ENCODE measurements at regions not wholly inside any gene's neighbourhood (a gene's known extent, or its start where the extent isn't known, plus 50 kb on each side); places are given as distances from the start of the nearest gene placed in this dataset.
"Not testable (repeated sequence)": the region's sequence is repeated elsewhere in the genome, so short reads cannot be mapped to it uniquely, and the experiment has no call there.

GRCh38 chr7:96822824-96823223 is 113.2 kb upstream of the SEM1 start:
- no peaks in the 10 kb centered on the region for H3K4me1 ChIP-seq (ENCODE audit: low read depth)
- no peaks in the 10 kb centered on the region for H3K36me3 ChIP-seq
- H3K4me3 ChIP-seq = no peak overlapping the region
- no peaks in the 10 kb centered on the region for H3K27me3 ChIP-seq
- no peaks in the 10 kb centered on the region for H3K9me3 ChIP-seq (ENCODE audit: low read depth)
- no peak for DNase-seq (ENCODE audit: low read depth in 1 of 2, low spot score in 1 of 2)
- no peak for TF ChIP-seq CTCF (IDR thresholded peaks at IDR 0.05; ENCODE audit: low read depth, low read length)
- no peak overlapping the region for H3K27ac ChIP-seq

DNA sequence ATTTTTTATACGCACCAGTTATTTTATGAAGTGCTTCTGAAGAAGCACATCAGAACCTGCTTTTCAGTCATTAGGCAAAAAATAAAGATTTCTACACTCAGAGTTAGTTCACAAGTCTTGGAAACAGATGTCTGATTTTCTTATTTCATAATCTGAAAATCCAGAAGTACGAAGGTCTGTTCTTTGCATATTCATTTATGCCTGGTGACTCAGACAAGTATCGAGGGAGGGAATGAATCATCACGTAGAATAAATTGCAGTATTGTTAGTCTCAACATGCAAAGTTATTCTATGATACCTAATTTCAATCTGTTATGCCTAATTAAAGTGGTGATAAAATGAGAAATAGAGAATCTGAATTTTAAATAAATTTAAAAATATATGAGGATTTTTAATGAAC is 113.6 kb upstream of the SEM1 start:
- no peaks in the 10 kb centered on the region for H3K36me3 ChIP-seq
- no peaks in the 10 kb centered on the region for H3K9me3 ChIP-seq (ENCODE audit: low read depth)
- TF ChIP-seq CTCF (IDR thresholded peaks at IDR 0.05; ENCODE audit: low read depth, low read length) = no peak

GRCh38 chr7:96824686-96825085 is 115.0 kb upstream of the SEM1 start:
- H3K4me3 ChIP-seq = no peak overlapping the region
- no peaks in the 10 kb centered on the region for H3K4me1 ChIP-seq (ENCODE audit: low read depth)
- H3K27ac ChIP-seq = no peak overlapping the region
- H3K27me3 ChIP-seq = no peaks in the 10 kb centered on the region
- no peak for DNase-seq (ENCODE audit: low read depth in 1 of 2, low spot score in 1 of 2)
- no peaks in the 10 kb centered on the region for H3K36me3 ChIP-seq
- H3K9me3 ChIP-seq (ENCODE audit: low read depth) = no peaks in the 10 kb centered on the region
- TF ChIP-seq CTCF (IDR thresholded peaks at IDR 0.05; ENCODE audit: low read depth, low read length) = no peak

More for the DNA sequence above, 113.6 kb upstream of the SEM1 start:
- DNase-seq (ENCODE audit: low read depth in 1 of 2, low spot score in 1 of 2) = peak in 1 of 2 donors; percentile 2
- no peaks in the 10 kb centered on the region for H3K27me3 ChIP-seq
- no peaks in the 10 kb centered on the region for H3K4me1 ChIP-seq (ENCODE audit: low read depth)
- no peak overlapping the region for H3K27ac ChIP-seq
- H3K4me3 ChIP-seq = no peak overlapping the region

- no peak overlapping the region for H3K4me3 ChIP-seq
- H3K9me3 ChIP-seq (ENCODE audit: low read depth) = no peaks in the 10 kb centered on the region
- no peak for DNase-seq (ENCODE audit: low read depth in 1 of 2, low spot score in 1 of 2)
- no peaks in the 10 kb centered on the region for H3K36me3 ChIP-seq
- H3K27ac ChIP-seq = no peak overlapping the region
- H3K4me1 ChIP-seq (ENCODE audit: low read depth) = no peaks in the 10 kb centered on the region
- no peaks in the 10 kb centered on the region for H3K27me3 ChIP-seq
- TF ChIP-seq CTCF (IDR thresholded peaks at IDR 0.05; ENCODE audit: low read depth, low read length) = no peak
These were observed 115.6 kb upstream of the SEM1 start for GRCh38 chr7:96825285-96825684.

- no peaks in the 10 kb centered on the region for H3K9me3 ChIP-seq (ENCODE audit: low read depth)
- no peak for TF ChIP-seq CTCF (IDR thresholded peaks at IDR 0.05; ENCODE audit: low read depth, low read length)
- H3K36me3 ChIP-seq = no peaks in the 10 kb centered on the region
- H3K4me1 ChIP-seq (ENCODE audit: low read depth) = no peaks in the 10 kb centered on the region
- H3K27me3 ChIP-seq = no peaks in the 10 kb centered on the region
- H3K27ac ChIP-seq = no peak overlapping the region
- no peak for DNase-seq (ENCODE audit: low read depth in 1 of 2, low spot score in 1 of 2)
- no peak overlapping the region for H3K4me3 ChIP-seq
These were observed 116.4 kb upstream of the SEM1 start for GRCh38 chr7:96826089-96826488.

GRCh38 chr7:96827701-96828100 is 118.1 kb upstream of the SEM1 start:
- no peaks in the 10 kb centered on the region for H3K9me3 ChIP-seq (ENCODE audit: low read depth)
- DNase-seq (ENCODE audit: low read depth in 1 of 2, low spot score in 1 of 2) = no peak
- H3K4me3 ChIP-seq = no peak overlapping the region
- no peaks in the 10 kb centered on the region for H3K27me3 ChIP-seq
- no peaks in the 10 kb centered on the region for H3K36me3 ChIP-seq
- H3K4me1 ChIP-seq (ENCODE audit: low read depth) = no peaks in the 10 kb centered on the region
- TF ChIP-seq CTCF (IDR thresholded peaks at IDR 0.05; ENCODE audit: low read depth, low read length) = no peak
- H3K27ac ChIP-seq = no peak overlapping the region

- not testable (repeated sequence) for H3K27me3 ChIP-seq; H3K4me3 ChIP-seq; H3K9me3 ChIP-seq (ENCODE audit: low read depth); H3K27ac ChIP-seq; DNase-seq (ENCODE audit: low read depth in 1 of 2, low spot score in 1 of 2); H3K4me1 ChIP-seq (ENCODE audit: low read depth); H3K36me3 ChIP-seq
These were observed 119.5 kb upstream of the SEM1 start for GRCh38 chr7:96829121-96829520.

All from cardiac muscle cell (in vitro differentiated cells and primary cell).